OCI-LY7 (cell line): ENCODE measurements at regions not wholly inside any gene's neighbourhood (a gene's known extent, or its start where the extent isn't known, plus 50 kb on each side); places are given as distances from the start of the nearest gene placed in this dataset.

Experiments
- BruUV-seq: library from RNA; stranded (reverse); fragments of 400-500 nt; replicated peaks from 2 replicates; lab custom pipeline; 2021; lab: Mats Ljungman, UMichigan
- CTCF ChIA-PET: fragments of 300-600 bp; sonication (Branson Sonifier 250); formaldehyde crosslinking; loops from one replicate; lab custom pipeline; 2022; ENCODE audit warnings: antibody characterized with exemption; ENCODE audit not compliant: unreplicated experiment; lab: Charles Lee
- POLR2A ChIA-PET: fragments of 300-600 bp; sonication (Branson Sonifier 250); formaldehyde crosslinking; loops from one replicate; lab custom pipeline; 2022; ENCODE audit warnings: antibody characterized with exemption; lab: Charles Lee
- DNase-seq: peaks from one replicate; pipeline ENCODE4 v3.0.0-alpha.2; 2015; ENCODE audit warnings: low spot score
- H2AFZ ChIP-seq: fragments of 200-600 bp; sonication (generic), shearing (Covaris generic); 2 replicates; pipeline ENCODE4 v1.6.1; 2014; ENCODE audit warnings: mild to moderate bottlenecking, antibody characterized with exemption, low read length, moderate library complexity
- H3K27ac ChIP-seq: fragments of 200-600 bp; sonication (generic); 2 replicates; pipeline ENCODE4 v1.5.1; 2014; ENCODE audit warnings: mixed run types, low read depth, mild to moderate bottlenecking, moderate library complexity, low read length, inconsistent platforms; ENCODE audit not compliant: poor library complexity, severe bottlenecking
- H3K36me3 ChIP-seq: fragments of 200-600 bp; sonication (generic); 2 replicates; pipeline ENCODE4 v1.6.1; 2014; ENCODE audit warnings: mild to moderate bottlenecking, antibody characterized with exemption, low read length, moderate library complexity, mixed read lengths; ENCODE audit not compliant: insufficient read depth
- H3K4me1 ChIP-seq: fragments of 200-600 bp; sonication (generic); 2 replicates; pipeline ENCODE4 v1.5.1; 2014; ENCODE audit warnings: mild to moderate bottlenecking, low read length; ENCODE audit not compliant: insufficient read depth, poor library complexity, severe bottlenecking
- H3K4me2 ChIP-seq: fragments of 200-600 bp; sonication (generic); 2 replicates; pipeline ENCODE4 v1.6.1; 2014; ENCODE audit warnings: mild to moderate bottlenecking, low read length
- H3K4me3 ChIP-seq: fragments of 200-600 bp; sonication (generic); 2 replicates; pipeline ENCODE4 v1.5.1; 2014; ENCODE audit warnings: mild to moderate bottlenecking, low read depth, low read length; ENCODE audit not compliant: poor library complexity, severe bottlenecking
- H3K79me2 ChIP-seq: fragments of 200-600 bp; sonication (generic); 2 replicates; pipeline ENCODE4 v1.6.1; 2016; ENCODE audit warnings: low read depth, mild to moderate bottlenecking, low read length, moderate library complexity, mixed read lengths; ENCODE audit not compliant: insufficient read depth
- H3K9me2 ChIP-seq: fragments of 200-600 bp; sonication (generic); 2 replicates; pipeline ENCODE4 v1.6.1; 2016; ENCODE audit warnings: mild to moderate bottlenecking, low read length, mixed read lengths; ENCODE audit not compliant: insufficient read depth
- H3K9me3 ChIP-seq: fragments of 200-600 bp; sonication (generic); 2 replicates; pipeline ENCODE4 v1.6.1; 2014; ENCODE audit warnings: mild to moderate bottlenecking, mixed run types, low read length, mixed read lengths
- H4K20me1 ChIP-seq: fragments of 200-600 bp; sonication (generic); 2 replicates; pipeline ENCODE4 v1.6.1; 2014; ENCODE audit warnings: mild to moderate bottlenecking, antibody characterized with exemption, low read length, moderate library complexity, mixed read lengths; ENCODE audit not compliant: insufficient read depth
- EZH2phosphoT487 ChIP-seq: fragments of 200-600 bp; sonication (generic); IDR thresholded peaks from 2 replicates; pipeline ENCODE4 v1.6.1; 2018; ENCODE audit warnings: low read depth, borderline replicate concordance, mild to moderate bottlenecking, mixed run types, antibody characterized with exemption, low read length, moderate library complexity, mixed read lengths
- intact Hi-C: fragments of 100-400 bp; cut with micrococcal nuclease; formaldehyde crosslinking; loops from one replicate; pipeline ENCODE4 v1.10.0; 2022; ENCODE audit not compliant: unreplicated experiment
- TF ChIP-seq, protein P1 (sequence below): fragments of 200-600 bp; sonication (generic); conservative IDR thresholded peaks from 2 replicates; pipeline ENCODE4 v1.5.1; 2014; ENCODE audit warnings: mild to moderate bottlenecking, antibody characterized with exemption, low read length, moderate library complexity, mixed read lengths

DNA sequence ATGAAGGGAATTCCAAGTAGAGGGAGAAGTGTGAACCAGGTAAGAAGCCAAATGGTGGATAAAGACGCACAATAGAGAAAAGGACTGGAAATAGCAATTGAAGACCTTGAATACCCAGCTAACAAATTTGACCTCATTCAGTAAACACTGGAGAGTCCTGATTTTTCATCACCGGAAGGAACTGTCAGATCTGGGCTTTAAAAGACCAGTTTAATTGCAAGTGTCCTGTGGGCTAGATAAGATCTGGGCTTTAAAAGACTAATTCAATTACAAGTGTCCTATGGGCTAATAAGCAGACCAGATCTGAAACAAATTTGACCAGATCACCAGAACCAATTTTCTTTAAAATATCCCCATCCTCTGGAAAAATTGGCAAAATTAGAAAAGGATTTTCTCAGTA, 380.0 kb downstream of the ACTL7B start:
- TF ChIP-seq, protein P1, sequence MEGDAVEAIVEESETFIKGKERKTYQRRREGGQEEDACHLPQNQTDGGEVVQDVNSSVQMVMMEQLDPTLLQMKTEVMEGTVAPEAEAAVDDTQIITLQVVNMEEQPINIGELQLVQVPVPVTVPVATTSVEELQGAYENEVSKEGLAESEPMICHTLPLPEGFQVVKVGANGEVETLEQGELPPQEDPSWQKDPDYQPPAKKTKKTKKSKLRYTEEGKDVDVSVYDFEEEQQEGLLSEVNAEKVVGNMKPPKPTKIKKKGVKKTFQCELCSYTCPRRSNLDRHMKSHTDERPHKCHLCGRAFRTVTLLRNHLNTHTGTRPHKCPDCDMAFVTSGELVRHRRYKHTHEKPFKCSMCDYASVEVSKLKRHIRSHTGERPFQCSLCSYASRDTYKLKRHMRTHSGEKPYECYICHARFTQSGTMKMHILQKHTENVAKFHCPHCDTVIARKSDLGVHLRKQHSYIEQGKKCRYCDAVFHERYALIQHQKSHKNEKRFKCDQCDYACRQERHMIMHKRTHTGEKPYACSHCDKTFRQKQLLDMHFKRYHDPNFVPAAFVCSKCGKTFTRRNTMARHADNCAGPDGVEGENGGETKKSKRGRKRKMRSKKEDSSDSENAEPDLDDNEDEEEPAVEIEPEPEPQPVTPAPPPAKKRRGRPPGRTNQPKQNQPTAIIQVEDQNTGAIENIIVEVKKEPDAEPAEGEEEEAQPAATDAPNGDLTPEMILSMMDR, result no peak
- no peak for TF ChIP-seq EZH2phosphoT487
- BruUV-seq, result no TSS peak
- DNase-seq, result no peak
- no peak overlapping the region for H3K4me2 ChIP-seq
- H3K79me2 ChIP-seq, result no peaks in the 10 kb centered on the region
- no peak overlapping the region for H3K27ac ChIP-seq
- POLR2A ChIA-PET, result interaction anchor here (0.6 to 0.7 kb wide), 2 partner anchors 62 to 411 kb away, joined by 3 read pairs; no protein-coding TSS in a partner anchor
- no peaks in the 10 kb centered on the region for H3K9me2 ChIP-seq
- H4K20me1 ChIP-seq, result no peaks in the 10 kb centered on the region
- intact Hi-C loops, result no loop called here
- H2AFZ ChIP-seq, result no peak overlapping the region
- H3K9me3 ChIP-seq, result no peaks in the 10 kb centered on the region
- no peaks in the 10 kb centered on the region for H3K4me1 ChIP-seq
- CTCF ChIA-PET, result no interaction called here
- H3K4me3 ChIP-seq, result no peak overlapping the region
- H3K36me3 ChIP-seq, result no peaks in the 10 kb centered on the region

DNA sequence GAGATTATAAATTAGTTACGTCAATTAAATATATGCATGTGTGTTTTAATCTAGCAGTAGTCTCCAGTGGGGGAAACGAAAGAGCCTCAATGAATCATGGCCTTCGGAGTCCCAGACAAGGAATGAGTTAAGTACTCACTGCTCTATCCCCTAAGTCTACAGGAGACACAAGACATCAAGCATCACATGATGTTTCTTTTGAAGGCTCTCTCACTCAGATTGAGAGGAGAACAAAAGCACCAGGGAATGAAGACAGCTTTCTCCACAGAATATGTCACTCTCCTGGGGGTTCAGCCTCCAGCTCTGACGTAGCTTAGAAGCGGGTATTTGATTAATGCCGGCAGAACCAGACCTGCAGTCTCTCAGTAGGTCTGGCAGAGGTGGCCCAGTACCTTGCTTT, 381.4 kb downstream of the ACTL7B start:
- no peaks in the 10 kb centered on the region for H3K4me1 ChIP-seq
- no peak for DNase-seq
- no peaks in the 10 kb centered on the region for H3K36me3 ChIP-seq
- intact Hi-C loops, result no loop called here
- no peak overlapping the region for H3K4me2 ChIP-seq
- H4K20me1 ChIP-seq, result no peaks in the 10 kb centered on the region
- H3K79me2 ChIP-seq, result no peaks in the 10 kb centered on the region
- TF ChIP-seq, protein P1, result no peak
- no peak for TF ChIP-seq EZH2phosphoT487
- CTCF ChIA-PET, result no interaction called here
- H3K9me2 ChIP-seq, result no peaks in the 10 kb centered on the region
- H3K27ac ChIP-seq, result no peak overlapping the region
- POLR2A ChIA-PET, result no interaction called here
- BruUV-seq, result no TSS peak
- H2AFZ ChIP-seq, result no peak overlapping the region
- H3K9me3 ChIP-seq, result no peaks in the 10 kb centered on the region
- H3K4me3 ChIP-seq, result no peak overlapping the region

DNA sequence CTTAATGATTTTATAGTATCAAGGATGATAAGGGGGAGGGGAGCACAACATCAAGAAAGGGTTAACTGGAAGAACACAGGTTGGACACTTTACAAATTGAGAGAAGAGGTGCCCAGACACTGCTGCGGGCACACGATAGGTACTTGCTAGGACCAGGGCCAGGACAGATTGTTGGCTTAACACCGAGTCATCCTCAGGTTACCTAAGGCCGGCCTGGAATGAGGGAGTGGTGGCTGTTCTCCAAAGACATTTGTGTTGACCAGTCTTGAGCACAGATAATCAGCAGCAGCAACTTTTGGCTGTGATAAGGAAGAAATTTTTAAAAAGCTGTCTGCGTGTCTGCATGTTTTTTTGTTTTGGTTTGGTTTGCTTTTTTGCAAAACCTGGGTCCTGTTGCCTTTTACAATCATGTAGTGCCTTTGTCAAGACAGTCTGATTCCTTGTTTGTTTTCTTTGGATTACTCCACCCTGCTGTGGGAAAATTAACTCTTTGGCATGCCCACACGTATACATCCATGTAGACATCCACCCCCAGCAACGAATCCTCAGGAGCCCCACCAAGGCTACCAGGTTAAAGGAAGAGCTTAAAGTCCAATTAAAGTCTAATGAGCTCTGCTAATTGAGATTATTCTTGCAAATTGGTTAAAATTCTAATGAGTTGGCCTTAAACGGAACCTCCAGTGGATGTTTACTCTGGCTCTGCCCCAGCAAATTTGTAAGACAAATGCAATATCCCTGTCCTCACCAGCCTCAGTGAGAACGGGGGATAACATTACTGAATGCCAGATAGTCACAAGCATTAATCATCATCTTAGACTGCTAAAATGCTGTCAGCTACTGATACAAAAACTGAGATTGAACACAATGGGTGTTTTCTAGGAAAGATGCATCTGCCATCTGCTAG, 382.3 kb downstream of the ACTL7B start:
- no peaks in the 10 kb centered on the region for H3K36me3 ChIP-seq
- CTCF ChIA-PET, result no interaction called here
- no peak for DNase-seq
- intact Hi-C loops, result no loop called here
- no peak overlapping the region for H3K4me2 ChIP-seq
- no peak overlapping the region for H3K27ac ChIP-seq
- no peak overlapping the region for H2AFZ ChIP-seq
- H3K79me2 ChIP-seq, result no peaks in the 10 kb centered on the region
- TF ChIP-seq, protein P1, result no peak
- TF ChIP-seq EZH2phosphoT487, result no peak
- H4K20me1 ChIP-seq, result no peaks in the 10 kb centered on the region
- no peaks in the 10 kb centered on the region for H3K9me2 ChIP-seq
- no TSS peak for BruUV-seq
- no peaks in the 10 kb centered on the region for H3K9me3 ChIP-seq
- POLR2A ChIA-PET, result interaction anchor here (0.7 kb wide), 1 partner anchor 10 kb away, joined by 3 read pairs; no protein-coding TSS in a partner anchor
- H3K4me1 ChIP-seq, result no peaks in the 10 kb centered on the region
- no peak overlapping the region for H3K4me3 ChIP-seq
